Ascending aorta (tissue), 2 donors: ENCODE measurements at regions not wholly inside any gene's neighbourhood (a gene's known extent, or its start where the extent isn't known, plus 50 kb on each side); places are given as distances from the start of the nearest gene placed in this dataset.

ENCODE experiments used
- DNase-seq, 2 donors: peaks; one replicate each; pipeline ENCODE4 v3.0.0-alpha.2; 2019; ENCODE audit warnings: low spot score in 2 of 2
- H3K27ac ChIP-seq, 2 donors: fragments of 200-600 bp; sonication (generic); one replicate each; pipeline ENCODE4 v1.5.1; 2016 to 2017; ENCODE audit warnings: mild to moderate bottlenecking in 1 of 2
- H3K27me3 ChIP-seq: fragments of 200-600 bp; sonication (generic); one replicate; pipeline ENCODE4 v1.5.1; 2017
- H3K36me3 ChIP-seq, 2 donors: fragments of 200-600 bp; sonication (generic); one replicate each; pipeline ENCODE4 v1.5.1; 2016
- H3K4me1 ChIP-seq, 2 donors: fragments of 200-600 bp; sonication (generic); one replicate each; pipeline ENCODE4 v1.5.1; 2016 to 2017; ENCODE audit warnings: mild to moderate bottlenecking in 1 of 2
- H3K4me3 ChIP-seq, 2 donors: fragments of 200-600 bp; sonication (generic); one replicate each; pipeline ENCODE4 v1.5.1; 2016 to 2017; ENCODE audit warnings: mild to moderate bottlenecking in 1 of 2
- H3K9me3 ChIP-seq, 2 donors: fragments of 200-600 bp; sonication (generic); one replicate each; pipeline ENCODE4 v1.5.1; 2016
- CTCF ChIP-seq, 3 experiments: fragments of 200-600 bp in 2 of 3; fragments of 450-650 bp in 1 of 3; sonication (generic) in 2 of 3; IDR thresholded peaks; one replicate each; pipeline ENCODE4 v1.5.1; 2016 to 2019; ENCODE audit warnings: antibody characterized with exemption in 3 of 3, mild to moderate bottlenecking in 1 of 3, moderate library complexity in 1 of 3
- intact Hi-C: fragments of 100-400 bp; cut with DNase I; formaldehyde crosslinking; loops from one replicate; pipeline ENCODE4 v1.15.1; 2023

- Histone ChIP-seq H3K27me3 (no peaks in the 10 kb centered on the region), H3K4me3 (no peak overlapping the region), H3K27ac (no peak overlapping the region), H3K4me1 (no peaks in the 10 kb centered on the region), H3K9me3 (no peaks in the 10 kb centered on the region), H3K36me3 (no peaks in the 10 kb centered on the region)
- no peak for TF ChIP-seq CTCF (IDR thresholded peaks at IDR 0.05)
- intact Hi-C loops: no loop called here
- DNase-seq: no peak
These were observed 168.6 kb upstream of the CSF3R start for GRCh38 chr1:36651176-36651910.

- Histone ChIP-seq H3K4me3 (no peak overlapping the region), H3K36me3 (no peaks in the 10 kb centered on the region), H3K27me3 (no peaks in the 10 kb centered on the region), H3K4me1 (no peaks in the 10 kb centered on the region), H3K27ac (no peak overlapping the region), H3K9me3 (no peaks in the 10 kb centered on the region)
- DNase-seq: peak in 1 of 2 donors; percentile 77
- intact Hi-C loops: no loop called here
- TF ChIP-seq CTCF (IDR thresholded peaks at IDR 0.05): peak; percentile 46 to 83 (median 82)
These were observed 167.7 kb upstream of the CSF3R start for GRCh38 chr1:36650200-36651065.

DNA sequence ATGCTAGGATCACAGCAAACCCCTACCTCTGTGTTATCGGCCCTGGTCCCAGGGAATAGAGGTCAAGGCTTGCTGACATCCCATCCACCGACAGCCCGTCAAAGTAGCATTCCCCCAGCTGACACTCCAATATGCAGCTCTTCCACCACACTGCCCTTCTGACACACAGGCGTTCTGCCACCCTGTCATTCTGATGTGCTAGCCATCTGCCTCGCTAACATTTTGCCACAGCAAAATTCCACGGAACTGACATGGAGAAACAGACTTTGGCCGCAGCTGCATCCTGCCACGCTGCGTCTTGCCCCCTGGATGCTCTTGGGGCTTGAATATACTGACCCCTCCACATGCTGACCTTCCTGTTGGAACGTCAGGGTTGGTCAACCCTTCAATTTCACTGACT lies 163.2 kb upstream of the CSF3R start:
- no peaks in the 10 kb centered on the region for H3K9me3 ChIP-seq
- TF ChIP-seq CTCF (IDR thresholded peaks at IDR 0.05): no peak
- no peaks in the 10 kb centered on the region for H3K4me1 ChIP-seq
- DNase-seq: no peak
- H3K27me3 ChIP-seq: no peaks in the 10 kb centered on the region
- H3K4me3 ChIP-seq: no peak overlapping the region
- intact Hi-C loops: no loop called here
- H3K36me3 ChIP-seq: no peaks in the 10 kb centered on the region
- no peak overlapping the region for H3K27ac ChIP-seq

- Histone ChIP-seq H3K36me3 (no peaks in the 10 kb centered on the region), H3K27ac (no peak overlapping the region), H3K27me3 (no peaks in the 10 kb centered on the region), H3K4me3 (no peak overlapping the region), H3K9me3 (no peaks in the 10 kb centered on the region), H3K4me1 (no peaks in the 10 kb centered on the region)
- DNase-seq: no peak
- intact Hi-C loops: no loop called here
- no peak for TF ChIP-seq CTCF (IDR thresholded peaks at IDR 0.05)
These were observed 161.8 kb upstream of the CSF3R start for GRCh38 chr1:36644556-36644955.

DNA sequence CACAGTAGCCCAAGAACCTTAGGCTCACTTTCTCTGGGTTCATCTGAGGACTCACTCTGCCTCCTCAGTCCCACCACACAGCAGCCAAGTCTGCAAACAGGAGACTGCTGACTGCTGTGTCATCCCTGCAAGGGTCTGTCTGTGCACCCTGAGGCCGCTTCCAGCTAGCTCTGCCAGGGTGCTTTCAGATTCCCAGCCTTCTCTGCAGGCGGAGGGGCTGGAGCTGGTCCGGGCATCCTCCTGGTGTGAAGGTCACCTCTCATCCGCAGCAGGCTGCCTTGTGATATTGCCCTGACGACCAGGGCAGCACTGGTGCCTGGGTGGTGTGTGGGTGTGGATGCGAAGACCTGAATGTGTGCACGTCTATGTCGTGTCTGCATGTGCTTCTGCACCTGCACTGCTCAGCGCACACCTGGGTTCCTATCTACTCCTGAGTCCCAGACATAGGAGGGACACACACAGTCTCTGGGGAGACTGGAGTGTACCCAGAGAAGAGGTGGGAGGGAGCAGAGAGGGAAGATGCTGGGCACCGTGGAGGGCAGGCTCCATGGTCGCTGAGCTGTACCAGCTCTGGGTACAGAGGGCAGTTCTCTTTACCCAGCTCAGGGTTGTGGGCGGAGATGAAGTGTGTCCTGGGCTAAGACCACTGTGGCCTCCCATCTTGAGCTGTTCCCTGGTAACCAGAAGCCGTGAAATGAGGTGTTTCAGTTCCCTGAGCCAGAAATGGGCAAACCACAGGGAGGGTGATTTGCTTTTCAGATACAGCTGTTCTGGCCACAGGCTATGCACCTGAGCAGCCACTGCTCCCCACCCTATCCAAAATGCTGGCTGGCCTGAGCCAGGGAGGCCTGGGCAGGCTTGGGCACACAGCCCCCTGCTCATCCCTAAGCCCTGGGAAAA lies 160.9 kb upstream of the CSF3R start:
- H3K4me1 ChIP-seq: no peaks in the 10 kb centered on the region
- H3K27me3 ChIP-seq: no peaks in the 10 kb centered on the region
- H3K36me3 ChIP-seq: no peaks in the 10 kb centered on the region
- no peak overlapping the region for H3K27ac ChIP-seq
- no peak overlapping the region for H3K4me3 ChIP-seq
- TF ChIP-seq CTCF (IDR thresholded peaks at IDR 0.05): no peak
- intact Hi-C loops: no loop called here
- DNase-seq: no peak
- H3K9me3 ChIP-seq: no peaks in the 10 kb centered on the region
